ENCODE measurements at regions not wholly inside any gene's neighbourhood (a gene's known extent, or its start where the extent isn't known, plus 50 kb on each side); places are given as distances from the start of the nearest gene placed in this dataset.
"Not testable (repeated sequence)": the region's sequence is repeated elsewhere in the genome, so short reads cannot be mapped to it uniquely, and the experiment has no call there.

GRCh38 chr6:8920244-8920643, 484.9 kb upstream of the SLC35B3 start:
- not testable (repeated sequence) for H3K4me1 ChIP-seq (ENCODE audit: insufficient read depth, low read length); H3K27ac ChIP-seq (ENCODE audit: low read length); H3K4me3 ChIP-seq (ENCODE audit: low read length); H3K9me3 ChIP-seq (ENCODE audit: insufficient read depth, low read depth, low read length); H3K27me3 ChIP-seq (ENCODE audit: insufficient read depth, low read length); H3K36me3 ChIP-seq (ENCODE audit: insufficient read depth, low read depth, low read length); H3K9ac ChIP-seq (ENCODE audit: low read depth, low read length)

GRCh38 chr6:8918196-8918595, 482.9 kb upstream of the SLC35B3 start:
- H3K9me3 ChIP-seq (ENCODE audit: insufficient read depth, low read depth, low read length), result peaks cover 7% of the 10 kb centered on the region; the same call in 1 of the 2 replicates
- no peak overlapping the region for H3K9ac ChIP-seq (ENCODE audit: low read depth, low read length)
- no peaks in the 10 kb centered on the region for H3K36me3 ChIP-seq (ENCODE audit: insufficient read depth, low read depth, low read length)
- no peak overlapping the region for H3K4me3 ChIP-seq (ENCODE audit: low read length)
- no peaks in the 10 kb centered on the region for H3K27me3 ChIP-seq (ENCODE audit: insufficient read depth, low read length)
- no peaks in the 10 kb centered on the region for H3K4me1 ChIP-seq (ENCODE audit: insufficient read depth, low read length)
- H3K27ac ChIP-seq (ENCODE audit: low read length), result no peak overlapping the region

GRCh38 chr6:8914700-8915099, 479.4 kb upstream of the SLC35B3 start:
- Histone ChIP-seq H3K9ac (ENCODE audit: low read depth, low read length) (no peak overlapping the region), H3K4me1 (ENCODE audit: insufficient read depth, low read length) (no peaks in the 10 kb centered on the region), H3K27ac (ENCODE audit: low read length) (no peak overlapping the region), H3K9me3 (ENCODE audit: insufficient read depth, low read depth, low read length) (peaks cover 12% of the 10 kb centered on the region; the same call in 1 of the 2 replicates), H3K27me3 (ENCODE audit: insufficient read depth, low read length) (no peaks in the 10 kb centered on the region), H3K36me3 (ENCODE audit: insufficient read depth, low read depth, low read length) (no peaks in the 10 kb centered on the region), H3K4me3 (ENCODE audit: low read length) (no peak overlapping the region)

GRCh38 chr6:8908638-8909037, 473.3 kb upstream of the SLC35B3 start:
- peaks cover 10% of the 10 kb centered on the region; the same call in 1 of the 2 replicates for H3K9me3 ChIP-seq (ENCODE audit: insufficient read depth, low read depth, low read length)
- no peak overlapping the region for H3K9ac ChIP-seq (ENCODE audit: low read depth, low read length)
- no peak overlapping the region for H3K27ac ChIP-seq (ENCODE audit: low read length)
- H3K36me3 ChIP-seq (ENCODE audit: insufficient read depth, low read depth, low read length), result no peaks in the 10 kb centered on the region
- no peak overlapping the region for H3K4me3 ChIP-seq (ENCODE audit: low read length)
- no peaks in the 10 kb centered on the region for H3K27me3 ChIP-seq (ENCODE audit: insufficient read depth, low read length)
- no peaks in the 10 kb centered on the region for H3K4me1 ChIP-seq (ENCODE audit: insufficient read depth, low read length)

- Histone ChIP-seq H3K36me3 (ENCODE audit: insufficient read depth, low read depth, low read length) (no peaks in the 10 kb centered on the region), H3K9ac (ENCODE audit: low read depth, low read length) (no peak overlapping the region), H3K4me3 (ENCODE audit: low read length) (no peak overlapping the region), H3K4me1 (ENCODE audit: insufficient read depth, low read length) (no peaks in the 10 kb centered on the region), H3K9me3 (ENCODE audit: insufficient read depth, low read depth, low read length) (no peaks in the 10 kb centered on the region), H3K27ac (ENCODE audit: low read length) (no peak overlapping the region), H3K27me3 (ENCODE audit: insufficient read depth, low read length) (no peaks in the 10 kb centered on the region)
These were observed 471.4 kb upstream of the SLC35B3 start for GRCh38 chr6:8906699-8907098.

- Histone ChIP-seq H3K36me3 (ENCODE audit: insufficient read depth, low read depth, low read length) (no peaks in the 10 kb centered on the region), H3K9ac (ENCODE audit: low read depth, low read length) (no peak overlapping the region), H3K27ac (ENCODE audit: low read length) (no peak overlapping the region), H3K27me3 (ENCODE audit: insufficient read depth, low read length) (no peaks in the 10 kb centered on the region), H3K4me1 (ENCODE audit: insufficient read depth, low read length) (no peaks in the 10 kb centered on the region), H3K4me3 (ENCODE audit: low read length) (no peak overlapping the region), H3K9me3 (ENCODE audit: insufficient read depth, low read depth, low read length) (no peaks in the 10 kb centered on the region)
These were observed 470.4 kb upstream of the SLC35B3 start for GRCh38 chr6:8905757-8906156.

GRCh38 chr6:8904754-8905153, 469.4 kb upstream of the SLC35B3 start:
- H3K4me1 ChIP-seq (ENCODE audit: insufficient read depth, low read length), result no peaks in the 10 kb centered on the region
- no peaks in the 10 kb centered on the region for H3K27me3 ChIP-seq (ENCODE audit: insufficient read depth, low read length)
- H3K4me3 ChIP-seq (ENCODE audit: low read length), result no peak overlapping the region
- H3K36me3 ChIP-seq (ENCODE audit: insufficient read depth, low read depth, low read length), result no peaks in the 10 kb centered on the region
- no peak overlapping the region for H3K9ac ChIP-seq (ENCODE audit: low read depth, low read length)
- no peaks in the 10 kb centered on the region for H3K9me3 ChIP-seq (ENCODE audit: insufficient read depth, low read depth, low read length)
- no peak overlapping the region for H3K27ac ChIP-seq (ENCODE audit: low read length)

- Histone ChIP-seq H3K36me3 (ENCODE audit: insufficient read depth, low read depth, low read length) (no peaks in the 10 kb centered on the region), H3K9ac (ENCODE audit: low read depth, low read length) (no peak overlapping the region), H3K9me3 (ENCODE audit: insufficient read depth, low read depth, low read length) (no peaks in the 10 kb centered on the region), H3K4me1 (ENCODE audit: insufficient read depth, low read length) (no peaks in the 10 kb centered on the region), H3K27ac (ENCODE audit: low read length) (no peak overlapping the region), H3K27me3 (ENCODE audit: insufficient read depth, low read length) (no peaks in the 10 kb centered on the region), H3K4me3 (ENCODE audit: low read length) (no peak overlapping the region)
These were observed 464.7 kb upstream of the SLC35B3 start for GRCh38 chr6:8900056-8900455.

GRCh38 chr6:8889514-8889913, 454.2 kb upstream of the SLC35B3 start:
- H3K27me3 ChIP-seq (ENCODE audit: insufficient read depth, low read length), result no peaks in the 10 kb centered on the region
- H3K4me1 ChIP-seq (ENCODE audit: insufficient read depth, low read length), result no peaks in the 10 kb centered on the region
- no peak overlapping the region for H3K9ac ChIP-seq (ENCODE audit: low read depth, low read length)
- no peak overlapping the region for H3K4me3 ChIP-seq (ENCODE audit: low read length)
- no peaks in the 10 kb centered on the region for H3K36me3 ChIP-seq (ENCODE audit: insufficient read depth, low read depth, low read length)
- no peak overlapping the region for H3K27ac ChIP-seq (ENCODE audit: low read length)
- no peaks in the 10 kb centered on the region for H3K9me3 ChIP-seq (ENCODE audit: insufficient read depth, low read depth, low read length)

- no peak overlapping the region for H3K27ac ChIP-seq (ENCODE audit: low read length)
- H3K9ac ChIP-seq (ENCODE audit: low read depth, low read length), result no peak overlapping the region
- no peaks in the 10 kb centered on the region for H3K36me3 ChIP-seq (ENCODE audit: insufficient read depth, low read depth, low read length)
- no peak overlapping the region for H3K4me3 ChIP-seq (ENCODE audit: low read length)
- no peaks in the 10 kb centered on the region for H3K9me3 ChIP-seq (ENCODE audit: insufficient read depth, low read depth, low read length)
- no peaks in the 10 kb centered on the region for H3K4me1 ChIP-seq (ENCODE audit: insufficient read depth, low read length)
- H3K27me3 ChIP-seq (ENCODE audit: insufficient read depth, low read length), result no peaks in the 10 kb centered on the region
These were observed 453.1 kb upstream of the SLC35B3 start for GRCh38 chr6:8888468-8888867.

- Histone ChIP-seq H3K27me3 (ENCODE audit: insufficient read depth, low read length) (no peaks in the 10 kb centered on the region), H3K4me3 (ENCODE audit: low read length) (no peak overlapping the region), H3K27ac (ENCODE audit: low read length) (no peak overlapping the region), H3K36me3 (ENCODE audit: insufficient read depth, low read depth, low read length) (no peaks in the 10 kb centered on the region), H3K9ac (ENCODE audit: low read depth, low read length) (no peak overlapping the region), H3K9me3 (ENCODE audit: insufficient read depth, low read depth, low read length) (no peaks in the 10 kb centered on the region), H3K4me1 (ENCODE audit: insufficient read depth, low read length) (no peaks in the 10 kb centered on the region)
These were observed 446.3 kb upstream of the SLC35B3 start for GRCh38 chr6:8881663-8882062.

- no peaks in the 10 kb centered on the region for H3K36me3 ChIP-seq (ENCODE audit: insufficient read depth, low read depth, low read length)
- H3K4me1 ChIP-seq (ENCODE audit: insufficient read depth, low read length), result no peaks in the 10 kb centered on the region
- no peaks in the 10 kb centered on the region for H3K9me3 ChIP-seq (ENCODE audit: insufficient read depth, low read depth, low read length)
- H3K9ac ChIP-seq (ENCODE audit: low read depth, low read length), result no peak overlapping the region
- no peak overlapping the region for H3K4me3 ChIP-seq (ENCODE audit: low read length)
- no peaks in the 10 kb centered on the region for H3K27me3 ChIP-seq (ENCODE audit: insufficient read depth, low read length)
- H3K27ac ChIP-seq (ENCODE audit: low read length), result no peak overlapping the region
These were observed 444.0 kb upstream of the SLC35B3 start for GRCh38 chr6:8879334-8879733.

- H3K27ac ChIP-seq (ENCODE audit: low read length), result no peak overlapping the region
- no peaks in the 10 kb centered on the region for H3K4me1 ChIP-seq (ENCODE audit: insufficient read depth, low read length)
These were observed 440.6 kb upstream of the SLC35B3 start for GRCh38 chr6:8875986-8876385.

More at GRCh38 chr6:8875986-8876385, 440.6 kb upstream of the SLC35B3 start:
- no peak overlapping the region for H3K4me3 ChIP-seq (ENCODE audit: low read length)
- no peak overlapping the region for H3K9ac ChIP-seq (ENCODE audit: low read depth, low read length)
- no peaks in the 10 kb centered on the region for H3K36me3 ChIP-seq (ENCODE audit: insufficient read depth, low read depth, low read length)
- H3K9me3 ChIP-seq (ENCODE audit: insufficient read depth, low read depth, low read length), result no peaks in the 10 kb centered on the region
- no peaks in the 10 kb centered on the region for H3K27me3 ChIP-seq (ENCODE audit: insufficient read depth, low read length)
